NB4 (cell line): ENCODE measurements at regions not wholly inside any gene's neighbourhood (a gene's known extent, or its start where the extent isn't known, plus 50 kb on each side); places are given as distances from the start of the nearest gene placed in this dataset.

Experiments used
- MYC ChIP-seq: IDR thresholded peaks from 2 replicates; pipeline ENCODE4 v1.6.1; 2011; ENCODE audit warnings: low read depth, low read length
- POLR2A ChIP-seq: IDR thresholded peaks from 2 replicates; pipeline ENCODE4 v1.6.1; 2011; ENCODE audit warnings: mild to moderate bottlenecking; ENCODE audit not compliant: insufficient read length; ENCODE audit errors: extremely low read depth
- TF ChIP-seq, protein P1 (sequence below): IDR thresholded peaks from one replicate; pipeline ENCODE4 v1.5.1; 2012; ENCODE audit warnings: low read depth, low read length
- TF ChIP-seq, protein P2 (sequence below): IDR thresholded peaks from 2 replicates; pipeline ENCODE4 v1.6.1; 2011; ENCODE audit warnings: low read depth, low read length

DNA sequence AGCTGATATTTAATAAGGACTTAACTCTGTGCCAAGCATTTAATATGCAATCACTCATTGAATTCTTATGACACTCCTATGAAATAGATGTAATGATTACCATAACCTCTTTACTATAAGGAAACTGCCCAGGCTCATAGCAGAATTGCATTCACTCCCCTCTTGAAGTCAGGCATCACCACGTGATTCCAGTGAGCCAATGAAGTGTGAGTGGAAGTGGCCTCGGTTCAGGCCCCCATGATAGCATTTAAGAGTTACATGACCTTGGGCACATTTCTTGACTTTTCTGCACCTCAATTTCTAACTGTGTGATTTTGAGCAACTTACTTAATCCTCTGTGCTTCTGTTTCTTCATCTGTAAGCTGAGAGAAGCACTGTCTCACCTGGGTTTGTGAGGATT, 62.8 kb upstream of the CLDN18 start:
- TF ChIP-seq, protein P1, sequence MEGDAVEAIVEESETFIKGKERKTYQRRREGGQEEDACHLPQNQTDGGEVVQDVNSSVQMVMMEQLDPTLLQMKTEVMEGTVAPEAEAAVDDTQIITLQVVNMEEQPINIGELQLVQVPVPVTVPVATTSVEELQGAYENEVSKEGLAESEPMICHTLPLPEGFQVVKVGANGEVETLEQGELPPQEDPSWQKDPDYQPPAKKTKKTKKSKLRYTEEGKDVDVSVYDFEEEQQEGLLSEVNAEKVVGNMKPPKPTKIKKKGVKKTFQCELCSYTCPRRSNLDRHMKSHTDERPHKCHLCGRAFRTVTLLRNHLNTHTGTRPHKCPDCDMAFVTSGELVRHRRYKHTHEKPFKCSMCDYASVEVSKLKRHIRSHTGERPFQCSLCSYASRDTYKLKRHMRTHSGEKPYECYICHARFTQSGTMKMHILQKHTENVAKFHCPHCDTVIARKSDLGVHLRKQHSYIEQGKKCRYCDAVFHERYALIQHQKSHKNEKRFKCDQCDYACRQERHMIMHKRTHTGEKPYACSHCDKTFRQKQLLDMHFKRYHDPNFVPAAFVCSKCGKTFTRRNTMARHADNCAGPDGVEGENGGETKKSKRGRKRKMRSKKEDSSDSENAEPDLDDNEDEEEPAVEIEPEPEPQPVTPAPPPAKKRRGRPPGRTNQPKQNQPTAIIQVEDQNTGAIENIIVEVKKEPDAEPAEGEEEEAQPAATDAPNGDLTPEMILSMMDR: no peak
- TF ChIP-seq, protein P2, sequence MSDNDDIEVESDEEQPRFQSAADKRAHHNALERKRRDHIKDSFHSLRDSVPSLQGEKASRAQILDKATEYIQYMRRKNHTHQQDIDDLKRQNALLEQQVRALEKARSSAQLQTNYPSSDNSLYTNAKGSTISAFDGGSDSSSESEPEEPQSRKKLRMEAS: no peak
- TF ChIP-seq POLR2A: no peak
- TF ChIP-seq MYC: no peak
